Esophagus muscularis mucosa (tissue), 4 donors: ENCODE measurements at regions not wholly inside any gene's neighbourhood (a gene's known extent, or its start where the extent isn't known, plus 50 kb on each side); places are given as distances from the start of the nearest gene placed in this dataset.

Experiments used
- CTCF ChIP-seq, 3 experiments: fragments of 200-600 bp in 2 of 3; fragments of 450-650 bp in 1 of 3; sonication (generic) in 2 of 3; IDR thresholded peaks; one replicate each; pipeline ENCODE4 v1.5.1; 2017 to 2019; ENCODE audit warnings: antibody characterized with exemption in 3 of 3, mild to moderate bottlenecking in 2 of 3, moderate library complexity in 1 of 3
- EP300 ChIP-seq: sonication (generic); formaldehyde crosslinking; IDR thresholded peaks from one replicate; pipeline ENCODE4 v1.6.1; 2017; ENCODE audit warnings: antibody characterized with exemption
- POLR2A ChIP-seq: fragments of 450-650 bp; IDR thresholded peaks from one replicate; pipeline ENCODE4 v1.6.1; 2017; ENCODE audit warnings: antibody characterized with exemption, moderate library complexity, mild to moderate bottlenecking, low read depth

DNA sequence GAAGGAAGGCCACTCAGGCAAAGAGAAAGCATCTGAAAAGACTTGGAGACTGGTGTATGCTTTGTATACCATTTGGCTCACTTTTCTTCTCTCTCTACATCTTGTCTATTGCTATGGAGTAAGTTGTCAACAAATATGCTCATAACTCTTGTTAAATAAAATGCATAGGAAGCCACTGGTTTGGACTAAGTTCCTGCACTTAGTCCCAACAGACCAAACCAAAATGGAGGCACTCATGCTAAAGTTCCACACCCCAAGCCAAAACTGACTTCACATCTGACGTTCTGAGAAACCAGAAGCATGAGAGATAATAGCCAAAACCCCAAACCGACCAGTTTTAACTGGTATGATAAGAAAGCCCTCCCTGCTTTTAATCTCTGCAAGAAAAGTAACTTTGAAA is 135.3 kb upstream of the LYPLAL1 start:
- TF ChIP-seq CTCF (IDR thresholded peaks at IDR 0.05) (no peak), EP300 (no peak), POLR2A (no peak)
